IMR-90 (cell line): ENCODE measurements at regions not wholly inside any gene's neighbourhood (a gene's known extent, or its start where the extent isn't known, plus 50 kb on each side); places are given as distances from the start of the nearest gene placed in this dataset.

Experiments
- ATAC-seq: fragments of 200-7000 bp; cut with Tn5 transposase; 2 replicates; pipeline ENCODE4 v1.9.1; 2020; ENCODE audit warnings: low read depth, mild to moderate bottlenecking, moderate library complexity
- BruUV-seq: library from RNA; stranded (reverse); fragments of 400-500 nt; replicated peaks from 2 replicates; lab custom pipeline; 2021; lab: Mats Ljungman, UMichigan
- CTCF ChIA-PET: fragments of 300-600 bp; formaldehyde crosslinking; extraction: SDS; loops from one replicate; lab custom pipeline; 2021; ENCODE audit warnings: antibody characterized with exemption; lab: Yijun Ruan, JAX
- POLR2A ChIA-PET: fragments of 300-600 bp; sonication (Branson Sonifier 250); formaldehyde crosslinking; loops from one replicate; lab custom pipeline; 2022; ENCODE audit warnings: antibody characterized with exemption; ENCODE audit not compliant: unreplicated experiment; lab: Charles Lee
- DNase-seq: peaks from one replicate; pipeline ENCODE4 v3.0.0; 2013
- H2AFZ ChIP-seq: replicated peaks from 2 replicates; pipeline ENCODE3; 2013; ENCODE audit warnings: low read length, mild to moderate bottlenecking; ENCODE audit not compliant: poor library complexity
- H2AK5ac ChIP-seq: 2 replicates; pipeline ENCODE4 v1.6.1; 2013; ENCODE audit warnings: low read depth, low read length, inconsistent platforms
- H2AK9ac ChIP-seq: replicated peaks from 2 replicates; pipeline ENCODE3; 2013; ENCODE audit warnings: mild to moderate bottlenecking, low read depth, low read length, moderate library complexity; ENCODE audit not compliant: poor library complexity
- H2BK120ac ChIP-seq: 2 replicates; pipeline ENCODE4 v1.6.1; 2013; ENCODE audit warnings: low read depth, low read length, inconsistent platforms
- H2BK15ac ChIP-seq: 3 replicates; pipeline ENCODE4 v1.6.1; 2013; ENCODE audit warnings: low read depth, low read length, inconsistent platforms
- H2BK20ac ChIP-seq: 2 replicates; pipeline ENCODE4 v1.6.1; 2013; ENCODE audit warnings: low read depth, mild to moderate bottlenecking, inconsistent platforms, low read length, moderate library complexity
- H2BK5ac ChIP-seq: 2 replicates; pipeline ENCODE4 v1.6.1; 2013; ENCODE audit warnings: mild to moderate bottlenecking, low read depth, low read length, inconsistent platforms; ENCODE audit not compliant: poor library complexity, severe bottlenecking
- H3K14ac ChIP-seq: replicated peaks from 2 replicates; pipeline ENCODE4 v1.6.1; 2013; ENCODE audit warnings: low read depth, low read length, inconsistent platforms
- H3K18ac ChIP-seq: 2 replicates; pipeline ENCODE4 v1.6.1; 2013; ENCODE audit warnings: low read depth, low read length, control low read depth
- H3K23ac ChIP-seq: 2 replicates; pipeline ENCODE4 v1.6.1; 2013; ENCODE audit warnings: low read depth, low read length, inconsistent platforms
- H3K27ac ChIP-seq: 2 replicates; pipeline ENCODE4 v1.5.1; 2013; ENCODE audit warnings: mild to moderate bottlenecking, control low read depth, low read length; ENCODE audit not compliant: insufficient read depth
- H3K27me3 ChIP-seq: 2 replicates; pipeline ENCODE4 v1.6.1; 2013; ENCODE audit warnings: low read length; ENCODE audit not compliant: control insufficient read depth, insufficient read depth
- H3K36me3 ChIP-seq: 2 replicates; pipeline ENCODE4 v1.6.1; 2013; ENCODE audit warnings: low read length, mixed read lengths; ENCODE audit not compliant: control insufficient read depth, insufficient read depth
- H3K4ac ChIP-seq: 2 replicates; pipeline ENCODE4 v1.6.1; 2013; ENCODE audit warnings: low read depth, low read length, inconsistent platforms
- H3K4me1 ChIP-seq: 2 replicates; pipeline ENCODE4 v1.6.1; 2013; ENCODE audit warnings: low read length, mixed read lengths; ENCODE audit not compliant: control insufficient read depth, insufficient read depth
- H3K4me2 ChIP-seq: 2 replicates; pipeline ENCODE4 v1.6.1; 2013; ENCODE audit warnings: low read depth, mild to moderate bottlenecking, control low read depth, low read length, moderate library complexity
- H3K4me3 ChIP-seq: 2 replicates; pipeline ENCODE4 v1.5.1; 2013; ENCODE audit warnings: low read depth, mild to moderate bottlenecking, control low read depth, low read length, moderate library complexity; ENCODE audit not compliant: insufficient read depth
- H3K56ac ChIP-seq: 2 replicates; pipeline ENCODE4 v1.6.1; 2013; ENCODE audit warnings: low read length, inconsistent platforms; ENCODE audit not compliant: insufficient read depth; ENCODE audit errors: extremely low read depth
- H3K79me1 ChIP-seq, 2 experiments: 2 replicates each; pipeline ENCODE4 v1.6.1; 2013; ENCODE audit warnings: low read length in 2 of 2, inconsistent platforms in 1 of 2, low read depth in 1 of 2
- H3K9ac ChIP-seq: 2 replicates; pipeline ENCODE4 v1.6.1; 2013; ENCODE audit warnings: low read depth, low read length, control low read depth
- H3K9me1 ChIP-seq: 2 replicates; pipeline ENCODE4 v1.6.1; 2013; ENCODE audit warnings: low read length, inconsistent platforms; ENCODE audit not compliant: insufficient read depth
- H3K9me3 ChIP-seq: 2 replicates; pipeline ENCODE4 v1.6.1; 2013; ENCODE audit warnings: low read length; ENCODE audit not compliant: control insufficient read depth, insufficient read depth
- H4K20me1 ChIP-seq: 2 replicates; pipeline ENCODE4 v1.6.1; 2013; ENCODE audit warnings: low read length, inconsistent platforms; ENCODE audit not compliant: insufficient read depth
- H4K5ac ChIP-seq: 2 replicates; pipeline ENCODE4 v1.6.1; 2013; ENCODE audit warnings: mild to moderate bottlenecking, low read depth, low read length, control low read depth
- H4K8ac ChIP-seq, 2 experiments: 2 replicates each; pipeline ENCODE4 v1.6.1; 2013; ENCODE audit warnings: low read depth in 2 of 2, low read length in 2 of 2, control low read depth in 1 of 2, inconsistent platforms in 1 of 2
- H4K91ac ChIP-seq: 2 replicates; pipeline ENCODE4 v1.6.1; 2013; ENCODE audit warnings: low read depth, low read length, inconsistent platforms; ENCODE audit not compliant: insufficient read depth
- ELK1 ChIP-seq: fragments of 150-350 bp; IDR thresholded peaks from 2 replicates; pipeline ENCODE4 v1.6.1; 2016; ENCODE audit warnings: low read depth, mild to moderate bottlenecking, low read length, moderate library complexity, borderline replicate concordance
- MAZ ChIP-seq: IDR thresholded peaks from 2 replicates; pipeline ENCODE4 v1.6.1; 2012; ENCODE audit warnings: low read depth, mild to moderate bottlenecking, low read length, improper control_type of control experiment, moderate library complexity, borderline replicate concordance
- USF2 ChIP-seq: fragments of 150-350 bp; IDR thresholded peaks from 2 replicates; pipeline ENCODE4 v1.6.1; 2017; ENCODE audit warnings: mild to moderate bottlenecking, antibody characterized with exemption, low read length, low read depth
- WGBS, 2 experiments: methylation state at CpG; one replicate each; pipeline versions ENCODE4 v1.1.5 to v1.1.7; 2013; ENCODE audit warnings: missing lambda C conversion rate in 2 of 2; ENCODE audit not compliant: insufficient read length in 1 of 2; ENCODE audit errors: extremely low coverage in 2 of 2; 5-methylcytosine and 5-hydroxymethylcytosine counted together
- dilution Hi-C: fragments of 300-500 bp; cut with HindIII; formaldehyde crosslinking; loops from one replicate; pipeline ENCODE4 v1.14.3; 2018; ENCODE audit warnings: low sequenced_read_pairs; ENCODE audit not compliant: unreplicated experiment
- in situ Hi-C: fragments of 300-500 bp; cut with MboI; formaldehyde crosslinking; loops from 3 replicates; pipeline ENCODE4 v1.14.3; 2019; ENCODE audit warnings: low sequenced_read_pairs, inconsistent platforms, mixed read lengths
- intact Hi-C: fragments of 100-400 bp; cut with micrococcal nuclease; formaldehyde crosslinking; loops from 2 replicates; pipeline ENCODE4 v1.10.0; 2022

- H3K14ac ChIP-seq = no peak overlapping the region
- 0% methylated on average over 1 of the region's 1 CpG; no CpG with 5 or more reads in 1 of the 2 experiments for WGBS, 2 experiments
- H3K23ac ChIP-seq = no peak overlapping the region
- H4K5ac ChIP-seq = no peak overlapping the region
- H3K4me1 ChIP-seq = no peaks in the 10 kb centered on the region
- no peak overlapping the region for H2BK15ac ChIP-seq
- no peak overlapping the region for H3K18ac ChIP-seq
- H3K27ac ChIP-seq = no peak overlapping the region
- no peak overlapping the region for H4K8ac ChIP-seq
- no peak overlapping the region for H3K4ac ChIP-seq
- DNase-seq = no peak
- H2AK5ac ChIP-seq = no peak overlapping the region
- H2BK20ac ChIP-seq = no peak overlapping the region
- intact Hi-C loops = no loop called here
- H4K20me1 ChIP-seq = no peaks in the 10 kb centered on the region
- ChIA-PET POLR2A (no interaction called here), CTCF (no interaction called here)
- peaks cover 35% of the 10 kb centered on the region for H3K9me3 ChIP-seq
- H3K4me3 ChIP-seq = no peak overlapping the region
- TF ChIP-seq USF2 = no peak
- no peak for TF ChIP-seq MAZ
- no peak for TF ChIP-seq ELK1
- no peak overlapping the region for H3K56ac ChIP-seq
- H3K9ac ChIP-seq = no peak overlapping the region
- H3K4me2 ChIP-seq = no peak overlapping the region
- H2BK5ac ChIP-seq = no peak overlapping the region
- in situ Hi-C loops = no loop called here
- dilution Hi-C loops = no loop called here
- H2AFZ ChIP-seq = no peak overlapping the region
- H3K27me3 ChIP-seq = no peaks in the 10 kb centered on the region
- H2BK120ac ChIP-seq = no peak overlapping the region
- H3K36me3 ChIP-seq = no peaks in the 10 kb centered on the region
- H4K91ac ChIP-seq = no peak overlapping the region
- no peak for ATAC-seq
- H2AK9ac ChIP-seq = no peak overlapping the region
- H3K9me1 ChIP-seq = no peaks in the 10 kb centered on the region
- H3K79me1 ChIP-seq = no peaks in the 10 kb centered on the region
- no TSS peak for BruUV-seq
Measured at GRCh38 chr22:34973016-34973415, 92.9 kb upstream of the ISX start.
